ENCODE measurements at regions not wholly inside any gene's neighbourhood (a gene's known extent, or its start where the extent isn't known, plus 50 kb on each side); places are given as distances from the start of the nearest gene placed in this dataset.

DNA sequence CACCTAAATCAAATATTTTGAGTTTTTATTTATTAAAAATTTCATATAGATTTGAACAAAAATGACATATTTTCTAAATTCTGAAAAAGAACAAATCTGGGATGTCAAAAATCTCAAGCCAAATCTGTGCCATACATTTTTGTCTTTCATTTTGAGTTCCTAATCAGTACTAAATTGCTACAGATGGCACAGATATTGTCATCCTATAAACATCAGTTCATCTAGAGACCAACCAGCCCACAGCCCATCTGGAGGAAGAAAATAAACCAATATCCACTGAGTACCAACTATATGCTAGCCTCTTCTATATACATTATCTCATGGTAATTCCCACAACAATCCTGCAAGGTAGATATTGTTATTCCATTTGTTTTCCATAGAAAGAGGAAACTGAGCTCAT is 156.8 kb upstream of the ATP1B1 start:
- DNase-seq (no peak), ATAC-seq (no peak)
- intact Hi-C loops (cut with micrococcal nuclease): no loop called here
- no peak overlapping the region for H3K27ac Mint-ChIP-seq
- Histone ChIP-seq H3K4me1 (ENCODE audit: control insufficient read depth in 2 of 2, insufficient read depth in 2 of 2, low read length in 2 of 2) (no peaks in the 10 kb centered on the region), H3K4me3 (ENCODE audit: low read length) (no peak overlapping the region), H3K27me3 (ENCODE audit: control insufficient read depth in 2 of 2, insufficient read depth in 2 of 2, low read length in 2 of 2) (no peaks in the 10 kb centered on the region), H3K36me3 (ENCODE audit: control insufficient read depth in 2 of 3, insufficient read depth in 3 of 3, low read length in 3 of 3) (no peaks in the 10 kb centered on the region), H3K9me3 (ENCODE audit: control insufficient read depth in 2 of 3, low read length in 3 of 3) (no peaks in the 10 kb centered on the region), H3K27ac (ENCODE audit: low read depth, low read length) (no peak overlapping the region)
- no peaks in the 10 kb centered on the region for H3K9me3 Mint-ChIP-seq
- ChIA-PET CTCF (no interaction called here), POLR2A (no interaction called here)
- H3K36me3 Mint-ChIP-seq: no peaks in the 10 kb centered on the region
- H3K4me1 Mint-ChIP-seq: peaks cover 0 to 1% (median 0%) of the 10 kb centered on the region in 7 donors
- H3K4me3 Mint-ChIP-seq: no peak overlapping the region
- H3K27me3 Mint-ChIP-seq: peaks cover 0 to 11% (median 8%) of the 10 kb centered on the region in 5 donors

DNA sequence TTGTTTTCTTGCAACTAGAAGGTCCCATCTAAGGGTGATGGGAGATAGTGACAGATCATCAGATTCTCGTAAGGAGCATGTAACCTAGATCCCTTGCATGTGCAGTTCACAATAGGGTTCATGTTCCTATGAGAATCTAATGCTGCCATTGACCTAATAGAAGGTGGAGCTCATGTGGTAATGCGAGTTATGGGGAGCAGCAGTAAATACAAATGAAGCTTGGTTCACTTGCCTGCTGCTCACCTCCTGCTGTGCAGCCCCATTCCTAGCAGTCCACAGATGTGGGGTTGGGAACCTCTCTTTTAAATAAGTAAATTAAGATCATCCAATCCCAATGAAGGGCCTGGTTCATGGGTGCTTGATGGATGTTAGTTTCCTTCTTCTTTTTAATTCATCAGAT is 148.7 kb upstream of the ATP1B1 start:
- peaks cover 0 to 1% (median 0%) of the 10 kb centered on the region in 7 donors for H3K4me1 Mint-ChIP-seq

DNA sequence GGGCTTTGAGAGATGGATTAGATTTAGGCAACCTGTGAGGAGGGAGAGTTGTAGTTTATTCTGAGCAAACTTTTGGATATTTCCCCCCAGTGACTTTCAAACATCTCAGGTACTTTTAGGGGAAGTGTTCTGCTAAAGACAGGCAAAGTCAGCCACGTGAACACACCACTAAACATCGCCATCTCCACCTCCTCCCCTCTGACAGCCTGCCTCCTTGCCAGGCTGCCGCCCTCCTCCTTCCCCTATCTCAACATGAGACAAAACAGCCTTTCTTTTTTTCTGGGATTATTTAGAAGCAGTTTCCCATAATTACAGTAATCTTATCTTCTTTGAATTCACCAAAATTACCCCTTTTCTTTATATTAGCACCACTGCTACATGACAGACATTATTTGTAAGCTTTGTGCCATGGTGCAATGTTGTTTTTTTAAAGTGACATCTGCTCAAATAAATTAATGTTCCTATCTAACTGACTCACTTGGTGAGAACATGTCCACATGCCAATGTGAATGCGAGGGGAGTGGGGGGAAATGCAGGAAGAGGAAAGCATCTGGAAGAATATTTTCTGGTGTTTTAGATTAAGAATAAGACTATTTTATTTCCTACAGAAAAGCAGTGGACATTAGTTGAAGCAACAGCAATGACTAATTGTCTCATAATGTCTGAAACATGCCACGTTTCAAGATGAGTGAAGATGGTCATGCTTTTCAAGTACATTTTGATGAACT is 147.8 kb upstream of the ATP1B1 start:
- Mint-ChIP-seq H3K36me3 (peaks cover 0 to 4% (median 0%) of the 10 kb centered on the region in 5 donors), H3K4me1 (no peaks in the 10 kb centered on the region), H3K27me3 (peaks cover 0 to 13% (median 3%) of the 10 kb centered on the region in 5 donors), H3K27ac (no peak overlapping the region), H3K4me3 (no peak overlapping the region), H3K9me3 (peaks cover 0 to 4% (median 0%) of the 10 kb centered on the region in 11 donors)
- ChIA-PET POLR2A (no interaction called here), CTCF (no interaction called here)
- no peaks in the 10 kb centered on the region for H3K27me3 ChIP-seq (ENCODE audit: control insufficient read depth in 2 of 2, insufficient read depth in 2 of 2, low read length in 2 of 2)
- ATAC-seq (no peak), DNase-seq (no peak)
- no peak overlapping the region for H3K27ac ChIP-seq (ENCODE audit: low read depth, low read length)
- intact Hi-C loops (cut with micrococcal nuclease): no loop called here
- H3K4me3 ChIP-seq (ENCODE audit: low read length): no peak overlapping the region
- no peaks in the 10 kb centered on the region for H3K9me3 ChIP-seq (ENCODE audit: control insufficient read depth in 2 of 3, low read length in 3 of 3)
- no peaks in the 10 kb centered on the region for H3K4me1 ChIP-seq (ENCODE audit: control insufficient read depth in 2 of 2, insufficient read depth in 2 of 2, low read length in 2 of 2)
- no peaks in the 10 kb centered on the region for H3K36me3 ChIP-seq (ENCODE audit: control insufficient read depth in 2 of 3, insufficient read depth in 3 of 3, low read length in 3 of 3)

More for the DNA sequence above, 148.7 kb upstream of the ATP1B1 start:
- ATAC-seq (no peak), DNase-seq (no peak)
- ChIA-PET CTCF (no interaction called here), POLR2A (no interaction called here)
- Histone ChIP-seq H3K27ac (ENCODE audit: low read depth, low read length) (no peak overlapping the region), H3K4me1 (ENCODE audit: control insufficient read depth in 2 of 2, insufficient read depth in 2 of 2, low read length in 2 of 2) (no peaks in the 10 kb centered on the region), H3K9me3 (ENCODE audit: control insufficient read depth in 2 of 3, low read length in 3 of 3) (no peaks in the 10 kb centered on the region), H3K36me3 (ENCODE audit: control insufficient read depth in 2 of 3, insufficient read depth in 3 of 3, low read length in 3 of 3) (no peaks in the 10 kb centered on the region), H3K4me3 (ENCODE audit: low read length) (no peak overlapping the region), H3K27me3 (ENCODE audit: control insufficient read depth in 2 of 2, insufficient read depth in 2 of 2, low read length in 2 of 2) (no peaks in the 10 kb centered on the region)
- Mint-ChIP-seq H3K36me3 (peaks cover 0 to 4% (median 0%) of the 10 kb centered on the region in 5 donors), H3K27ac (no peak overlapping the region), H3K4me3 (no peak overlapping the region), H3K27me3 (peaks cover 0 to 13% (median 3%) of the 10 kb centered on the region in 5 donors), H3K9me3 (peaks cover 0 to 4% (median 0%) of the 10 kb centered on the region in 11 donors)
- intact Hi-C loops (cut with micrococcal nuclease): no loop called here

DNA sequence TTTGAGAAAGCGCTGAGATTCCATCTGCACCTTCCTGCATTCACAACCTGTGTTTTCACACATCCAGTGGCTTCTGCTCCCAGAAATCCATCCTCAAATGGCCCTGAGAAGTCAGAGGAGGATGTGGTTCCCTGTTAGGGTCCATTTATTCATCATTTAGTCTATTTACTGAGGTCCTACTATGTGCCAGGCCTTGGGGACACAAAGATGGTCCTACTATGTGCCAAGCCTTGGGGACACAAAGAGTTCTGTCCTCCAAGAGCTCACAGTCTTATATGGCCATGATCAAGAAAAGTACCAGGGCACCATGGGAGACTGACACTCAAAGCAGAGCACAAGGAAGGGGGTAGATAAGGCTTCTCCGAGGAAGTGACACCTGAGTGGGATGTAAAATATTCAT is 147.1 kb upstream of the ATP1B1 start:
- Mint-ChIP-seq H3K4me3 (no peak overlapping the region), H3K36me3 (peaks cover 0 to 4% (median 0%) of the 10 kb centered on the region in 5 donors), H3K27me3 (peaks cover 0 to 13% (median 3%) of the 10 kb centered on the region in 5 donors), H3K27ac (no peak overlapping the region), H3K9me3 (peaks cover 0 to 4% (median 0%) of the 10 kb centered on the region in 11 donors), H3K4me1 (no peaks in the 10 kb centered on the region)
- Histone ChIP-seq H3K4me3 (ENCODE audit: low read length) (no peak overlapping the region), H3K4me1 (ENCODE audit: control insufficient read depth in 2 of 2, insufficient read depth in 2 of 2, low read length in 2 of 2) (no peaks in the 10 kb centered on the region), H3K36me3 (ENCODE audit: control insufficient read depth in 2 of 3, insufficient read depth in 3 of 3, low read length in 3 of 3) (no peaks in the 10 kb centered on the region), H3K27ac (ENCODE audit: low read depth, low read length) (no peak overlapping the region), H3K27me3 (ENCODE audit: control insufficient read depth in 2 of 2, insufficient read depth in 2 of 2, low read length in 2 of 2) (no peaks in the 10 kb centered on the region), H3K9me3 (ENCODE audit: control insufficient read depth in 2 of 3, low read length in 3 of 3) (no peaks in the 10 kb centered on the region)
- intact Hi-C loops (cut with micrococcal nuclease): no loop called here
- ChIA-PET CTCF (no interaction called here), POLR2A (no interaction called here)
- ATAC-seq (no peak), DNase-seq (no peak)

DNA sequence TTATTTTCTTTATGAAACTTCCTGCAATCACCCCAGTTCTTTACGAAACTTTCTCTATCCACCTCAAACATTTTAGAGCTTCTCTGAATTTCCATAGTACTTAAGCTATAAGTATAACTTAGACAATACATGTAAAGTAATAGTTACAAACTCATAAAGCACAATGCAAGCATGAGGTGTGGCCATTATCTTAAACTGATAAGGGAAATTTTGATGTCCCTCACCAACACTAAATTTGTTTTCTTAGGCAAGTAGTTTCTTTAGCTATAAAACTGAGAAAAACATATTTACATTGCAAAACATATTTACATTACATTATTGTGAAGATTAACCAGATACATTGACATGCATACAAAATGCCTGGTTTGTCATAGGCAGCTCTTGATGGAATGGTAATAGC is 146.4 kb upstream of the ATP1B1 start:
- ChIA-PET POLR2A (no interaction called here), CTCF (no interaction called here)

DNA sequence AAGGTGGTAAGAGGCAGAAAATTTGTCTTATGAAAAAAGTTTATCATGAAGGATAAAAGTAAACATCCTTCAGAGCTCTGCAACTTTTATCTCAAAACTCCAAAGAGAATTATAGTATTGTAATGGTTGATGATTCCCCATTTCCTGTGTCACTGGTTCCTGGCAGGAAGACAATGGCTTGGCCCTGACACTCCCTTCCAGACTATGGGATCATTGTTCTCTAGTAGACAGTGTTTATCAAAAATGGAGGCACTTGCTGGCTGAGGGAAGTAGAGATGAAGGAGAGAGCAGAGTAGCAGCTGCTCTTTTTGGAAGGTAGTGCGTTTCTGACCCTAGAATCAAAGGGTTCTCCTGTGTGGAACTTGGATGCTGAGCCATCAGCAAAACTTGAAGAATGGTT is 145.9 kb upstream of the ATP1B1 start:
- ChIA-PET POLR2A (no interaction called here), CTCF (no interaction called here)
- no peaks in the 10 kb centered on the region for H3K27me3 ChIP-seq (ENCODE audit: control insufficient read depth in 2 of 2, insufficient read depth in 2 of 2, low read length in 2 of 2)
- Mint-ChIP-seq H3K4me1 (no peaks in the 10 kb centered on the region), H3K27ac (no peak overlapping the region), H3K36me3 (peaks cover 0 to 4% (median 0%) of the 10 kb centered on the region in 5 donors), H3K9me3 (peaks cover 0 to 4% (median 0%) of the 10 kb centered on the region in 11 donors), H3K4me3 (no peak overlapping the region), H3K27me3 (peaks cover 0 to 13% (median 3%) of the 10 kb centered on the region in 5 donors)
- no peaks in the 10 kb centered on the region for H3K4me1 ChIP-seq (ENCODE audit: control insufficient read depth in 2 of 2, insufficient read depth in 2 of 2, low read length in 2 of 2)
- ATAC-seq (no peak), DNase-seq (no peak)
- H3K27ac ChIP-seq (ENCODE audit: low read depth, low read length): no peak overlapping the region
- no peaks in the 10 kb centered on the region for H3K36me3 ChIP-seq (ENCODE audit: control insufficient read depth in 2 of 3, insufficient read depth in 3 of 3, low read length in 3 of 3)
- H3K4me3 ChIP-seq (ENCODE audit: low read length): no peak overlapping the region
- intact Hi-C loops (cut with micrococcal nuclease): no loop called here
- H3K9me3 ChIP-seq (ENCODE audit: control insufficient read depth in 2 of 3, low read length in 3 of 3): no peaks in the 10 kb centered on the region

More for the DNA sequence above, 146.4 kb upstream of the ATP1B1 start:
- peaks cover 0 to 4% (median 0%) of the 10 kb centered on the region in 11 donors for H3K9me3 Mint-ChIP-seq
- Histone ChIP-seq H3K36me3 (ENCODE audit: control insufficient read depth in 2 of 3, insufficient read depth in 3 of 3, low read length in 3 of 3) (no peaks in the 10 kb centered on the region), H3K27me3 (ENCODE audit: control insufficient read depth in 2 of 2, insufficient read depth in 2 of 2, low read length in 2 of 2) (no peaks in the 10 kb centered on the region), H3K9me3 (ENCODE audit: control insufficient read depth in 2 of 3, low read length in 3 of 3) (no peaks in the 10 kb centered on the region), H3K4me3 (ENCODE audit: low read length) (no peak overlapping the region), H3K4me1 (ENCODE audit: control insufficient read depth in 2 of 2, insufficient read depth in 2 of 2, low read length in 2 of 2) (no peaks in the 10 kb centered on the region), H3K27ac (ENCODE audit: low read depth, low read length) (no peak overlapping the region)
- intact Hi-C loops (cut with micrococcal nuclease): no loop called here
- H3K36me3 Mint-ChIP-seq: peaks cover 0 to 4% (median 0%) of the 10 kb centered on the region in 5 donors
- no peak overlapping the region for H3K4me3 Mint-ChIP-seq
- no peak overlapping the region for H3K27ac Mint-ChIP-seq
- ATAC-seq: no peak
- H3K27me3 Mint-ChIP-seq: peaks cover 0 to 13% (median 3%) of the 10 kb centered on the region in 5 donors
- H3K4me1 Mint-ChIP-seq: no peaks in the 10 kb centered on the region
- DNase-seq: no peak

DNA sequence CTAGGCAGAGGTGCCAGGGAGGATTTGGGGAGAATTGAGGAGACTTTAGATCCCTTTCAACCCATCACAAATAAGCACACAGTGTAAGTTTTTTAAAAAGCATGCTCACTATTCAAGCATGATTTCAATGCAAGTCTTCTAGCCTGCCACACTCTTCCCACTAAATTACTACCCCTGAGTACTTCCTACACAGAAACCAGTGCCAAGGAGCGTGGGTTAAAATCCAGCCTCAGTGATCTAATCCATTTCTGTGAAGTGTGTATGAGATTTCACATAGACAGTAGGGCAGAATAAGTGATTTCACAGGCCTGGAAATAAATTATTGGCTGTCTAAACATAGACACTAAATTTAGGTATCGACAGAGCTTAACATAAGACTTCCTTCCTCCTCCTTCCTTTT is 142.9 kb upstream of the ATP1B1 start:
- ChIA-PET POLR2A (no interaction called here), CTCF (no interaction called here)
- no peak for DNase-seq
- no peaks in the 10 kb centered on the region for H3K36me3 ChIP-seq (ENCODE audit: control insufficient read depth in 2 of 3, insufficient read depth in 3 of 3, low read length in 3 of 3)
- Mint-ChIP-seq H3K4me1 (no peaks in the 10 kb centered on the region), H3K4me3 (no peak overlapping the region), H3K36me3 (peaks cover 0 to 4% (median 0%) of the 10 kb centered on the region in 5 donors), H3K27me3 (peaks cover 0 to 5% (median 0%) of the 10 kb centered on the region in 5 donors), H3K9me3 (peaks cover 0 to 4% (median 0%) of the 10 kb centered on the region in 11 donors), H3K27ac (no peak overlapping the region)
- intact Hi-C loops (cut with micrococcal nuclease): no loop called here
- H3K4me3 ChIP-seq (ENCODE audit: low read length): no peak overlapping the region
- H3K4me1 ChIP-seq (ENCODE audit: control insufficient read depth in 2 of 2, insufficient read depth in 2 of 2, low read length in 2 of 2): no peaks in the 10 kb centered on the region
- H3K27me3 ChIP-seq (ENCODE audit: control insufficient read depth in 2 of 2, insufficient read depth in 2 of 2, low read length in 2 of 2): no peaks in the 10 kb centered on the region
- no peak overlapping the region for H3K27ac ChIP-seq (ENCODE audit: low read depth, low read length)
- no peak for ATAC-seq
- no peaks in the 10 kb centered on the region for H3K9me3 ChIP-seq (ENCODE audit: control insufficient read depth in 2 of 3, low read length in 3 of 3)

Data from naive thymus-derived CD4-positive, alpha-beta T cell (primary cell).